ENCODE measurements at regions not wholly inside any gene's neighbourhood (a gene's known extent, or its start where the extent isn't known, plus 50 kb on each side); places are given as distances from the start of the nearest gene placed in this dataset.

- TF ChIP-seq SIN3A (IDR thresholded peaks at IDR 0.05; ENCODE audit: borderline replicate concordance in 2 of 2, control insufficient read depth in 1 of 2, low read depth in 2 of 2, low read length in 2 of 2) (no peak), POLR2A (conservative IDR thresholded peaks at IDR 0.05) (no peak), IFI16 (CRISPR knock-in tag; IDR thresholded peaks at IDR 0.05) (no peak), CTCF (IDR thresholded peaks at IDR 0.05 in 2 of 3, conservative IDR thresholded peaks at IDR 0.05 in 1 of 3; ENCODE audit: insufficient read depth in 2 of 3, low read depth in 1 of 3, low read length in 3 of 3) (no peak), POLR2AphosphoS5 (IDR thresholded peaks at IDR 0.05; ENCODE audit: control insufficient read depth, insufficient read depth, low read depth, low read length) (no peak), XRCC5 (IDR thresholded peaks at IDR 0.05; ENCODE audit: low read depth, low read length) (no peak), ASH1L (IDR thresholded peaks at IDR 0.05; ENCODE audit: borderline replicate concordance, low read depth, partially characterized antibody) (no peak)
Observed at GRCh38 chr4:111954550-111954949, 190.7 kb upstream of the FAM241A start.
